Activated B cell treated with CpG ODN at 0.5 μM for 24 hours (primary cell): ENCODE measurements at regions not wholly inside any gene's neighbourhood (a gene's known extent, or its start where the extent isn't known, plus 50 kb on each side); places are given as distances from the start of the nearest gene placed in this dataset.

Experiments used
- ATAC-seq: fragments of 200-7000 bp; cut with Tn5 transposase; one replicate; pipeline ENCODE4 v1.10.0; 2021; ENCODE audit warnings: low read depth, mild to moderate bottlenecking, moderate library complexity
- CTCF ChIA-PET: fragments of 350-600 bp; sonication (Branson Sonifier 250); formaldehyde crosslinking; loops from one replicate; lab custom pipeline; 2021; ENCODE audit warnings: antibody characterized with exemption; lab: Charles Lee
- POLR2A ChIA-PET: fragments of 350-600 bp; sonication (Branson Sonifier 250); formaldehyde crosslinking; loops from one replicate; lab custom pipeline; 2021; ENCODE audit warnings: antibody characterized with exemption; lab: Charles Lee
- DNase-seq: peaks from one replicate; pipeline ENCODE4 v3.0.0; 2022
- H3K27ac Mint-ChIP-seq: one replicate; pipeline ENCODE4 v1.8.0; 2020; ENCODE audit warnings: mixed read lengths
- H3K27me3 Mint-ChIP-seq: one replicate; pipeline ENCODE4 v1.8.0; 2021; ENCODE audit warnings: mixed read lengths
- H3K36me3 Mint-ChIP-seq: one replicate; pipeline ENCODE4 v1.8.0; 2021; ENCODE audit warnings: low read depth, mixed read lengths
- H3K4me1 Mint-ChIP-seq: one replicate; pipeline ENCODE4 v1.8.0; 2021; ENCODE audit warnings: mixed read lengths
- H3K4me3 Mint-ChIP-seq: one replicate; pipeline ENCODE4 v1.8.0; 2020; ENCODE audit warnings: mild to moderate bottlenecking, mixed read lengths
- H3K9me3 Mint-ChIP-seq: one replicate; pipeline ENCODE4 v1.8.0; 2020; ENCODE audit warnings: mixed read lengths
- intact Hi-C: fragments of 100-400 bp; cut with micrococcal nuclease; formaldehyde crosslinking; loops from one replicate; pipeline ENCODE4 v1.15.1; 2024
- TF ChIP-seq, protein P1 (sequence below): fragments of 200-600 bp; IDR thresholded peaks from one replicate; pipeline ENCODE4 v1.8.0; 2022; ENCODE audit warnings: antibody characterized with exemption, mild to moderate bottlenecking

DNA sequence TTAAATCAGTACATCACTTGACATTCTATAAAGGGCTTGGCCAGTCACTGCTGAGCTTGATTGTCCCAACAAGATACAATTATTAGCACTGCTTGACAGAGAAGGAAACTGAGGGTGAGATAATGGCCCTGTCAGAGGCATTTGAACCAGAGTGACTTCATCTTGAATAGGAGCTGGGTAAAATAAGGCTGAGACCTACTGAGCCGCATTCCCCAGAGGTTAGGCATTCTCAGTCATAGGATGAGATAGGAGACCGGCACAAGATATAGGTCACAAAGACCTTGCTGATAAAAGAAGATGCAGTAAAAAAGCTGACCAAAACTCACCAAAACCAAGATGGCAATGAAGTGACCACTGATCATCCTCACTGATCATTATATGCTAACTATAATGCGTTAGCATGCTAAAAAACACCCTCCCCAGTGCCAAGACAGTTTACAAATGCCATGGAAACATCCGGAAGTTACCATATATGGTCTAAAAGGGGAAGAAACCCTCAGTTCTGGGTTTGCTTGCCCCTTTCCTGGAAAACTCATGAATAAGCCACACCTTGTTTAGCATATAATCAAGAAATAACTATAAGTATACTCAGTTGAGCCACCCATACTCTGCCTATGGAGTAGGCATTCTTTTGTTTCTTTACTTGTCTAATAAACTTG is 239.1 kb upstream of the SETMAR start:
- no peaks in the 10 kb centered on the region for H3K36me3 Mint-ChIP-seq
- peaks cover 93% of the 10 kb centered on the region for H3K4me1 Mint-ChIP-seq
- TF ChIP-seq, protein P1, sequence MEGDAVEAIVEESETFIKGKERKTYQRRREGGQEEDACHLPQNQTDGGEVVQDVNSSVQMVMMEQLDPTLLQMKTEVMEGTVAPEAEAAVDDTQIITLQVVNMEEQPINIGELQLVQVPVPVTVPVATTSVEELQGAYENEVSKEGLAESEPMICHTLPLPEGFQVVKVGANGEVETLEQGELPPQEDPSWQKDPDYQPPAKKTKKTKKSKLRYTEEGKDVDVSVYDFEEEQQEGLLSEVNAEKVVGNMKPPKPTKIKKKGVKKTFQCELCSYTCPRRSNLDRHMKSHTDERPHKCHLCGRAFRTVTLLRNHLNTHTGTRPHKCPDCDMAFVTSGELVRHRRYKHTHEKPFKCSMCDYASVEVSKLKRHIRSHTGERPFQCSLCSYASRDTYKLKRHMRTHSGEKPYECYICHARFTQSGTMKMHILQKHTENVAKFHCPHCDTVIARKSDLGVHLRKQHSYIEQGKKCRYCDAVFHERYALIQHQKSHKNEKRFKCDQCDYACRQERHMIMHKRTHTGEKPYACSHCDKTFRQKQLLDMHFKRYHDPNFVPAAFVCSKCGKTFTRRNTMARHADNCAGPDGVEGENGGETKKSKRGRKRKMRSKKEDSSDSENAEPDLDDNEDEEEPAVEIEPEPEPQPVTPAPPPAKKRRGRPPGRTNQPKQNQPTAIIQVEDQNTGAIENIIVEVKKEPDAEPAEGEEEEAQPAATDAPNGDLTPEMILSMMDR, result no peak
- no peak for DNase-seq
- ATAC-seq, result no peak
- H3K4me3 Mint-ChIP-seq, result peak overlapping the region; percentile 33
- ChIA-PET CTCF (no interaction called here), POLR2A (interaction anchor here (0.8 kb wide), 1 partner anchor 429 kb away, joined by 3 read pairs; the partner anchor contains the start of gene ITPR1)
- H3K9me3 Mint-ChIP-seq, result no peaks in the 10 kb centered on the region
- intact Hi-C loops, result loop anchor here (10.0 kb wide), 2 partner anchors 211 to 921 kb away; no protein-coding TSS in a partner anchor
- peak overlapping the region; percentile 72 for H3K27ac Mint-ChIP-seq
- no peaks in the 10 kb centered on the region for H3K27me3 Mint-ChIP-seq

DNA sequence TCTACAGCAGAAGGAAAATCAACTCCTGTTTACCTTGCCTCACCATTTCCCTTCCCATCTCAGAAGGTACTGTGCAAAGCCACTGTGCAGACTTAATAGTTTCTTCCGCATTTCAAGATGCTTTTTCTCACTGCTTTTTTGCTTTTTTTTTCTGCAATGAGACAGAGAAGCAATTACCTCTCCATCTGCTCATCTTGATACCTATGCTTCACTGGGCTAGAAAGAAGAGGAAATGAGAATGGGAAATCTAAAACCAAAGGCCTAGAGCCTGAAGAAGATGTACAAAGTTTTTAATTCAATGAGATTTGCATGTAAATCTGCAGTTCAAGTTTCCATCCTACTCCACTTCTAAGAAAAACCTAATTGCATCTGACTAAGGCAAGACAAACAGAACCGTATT is 238.1 kb upstream of the SETMAR start:
- ATAC-seq (peak; percentile 89), DNase-seq (no peak)
- intact Hi-C loops, result loop anchor here (5.0 to 10.0 kb wide), 3 partner anchors 210 to 920 kb away; partner anchors contain the start of gene LRRN1
- Mint-ChIP-seq H3K4me1 (peaks cover 95% of the 10 kb centered on the region), H3K4me3 (peak overlapping the region; percentile 33), H3K27me3 (no peaks in the 10 kb centered on the region), H3K36me3 (no peaks in the 10 kb centered on the region), H3K27ac (peak overlapping the region; percentile 72), H3K9me3 (no peaks in the 10 kb centered on the region)
- TF ChIP-seq, protein P1, result no peak
- ChIA-PET CTCF (no interaction called here), POLR2A (interaction anchor here (0.7 kb wide), 1 partner anchor 15 kb away, joined by 3 read pairs; no protein-coding TSS in a partner anchor)

DNA sequence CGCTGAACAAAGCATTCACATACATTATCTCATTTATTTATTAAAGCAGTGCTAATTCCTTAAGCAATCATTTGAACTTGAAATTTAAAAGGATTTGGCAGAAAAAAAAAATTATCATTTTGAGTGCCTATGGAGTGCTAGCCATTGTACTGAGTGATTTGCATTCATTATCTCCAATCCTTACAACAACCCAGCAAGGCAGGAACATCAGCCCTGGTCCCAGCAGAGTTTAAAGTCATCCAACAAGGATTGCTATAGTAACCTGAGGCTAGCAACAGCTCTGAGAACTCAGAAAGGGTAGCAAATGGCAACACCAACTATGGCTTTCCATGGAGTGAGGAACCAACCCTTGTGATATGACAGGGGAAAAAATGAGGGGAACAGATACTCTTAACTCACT is 237.6 kb upstream of the SETMAR start:
- ChIA-PET CTCF (no interaction called here), POLR2A (interaction anchor here (0.7 kb wide), 1 partner anchor 14 kb away, joined by 3 read pairs; no protein-coding TSS in a partner anchor)
- intact Hi-C loops, result loop anchor here (5.0 to 10.0 kb wide), 3 partner anchors 209 to 919 kb away; partner anchors contain the start of gene LRRN1
- Mint-ChIP-seq H3K27me3 (no peaks in the 10 kb centered on the region), H3K36me3 (no peaks in the 10 kb centered on the region), H3K27ac (peak overlapping the region; percentile 72), H3K4me3 (no peak overlapping the region), H3K4me1 (peaks cover 96% of the 10 kb centered on the region), H3K9me3 (no peaks in the 10 kb centered on the region)
- TF ChIP-seq, protein P1, result no peak
- ATAC-seq (no peak), DNase-seq (no peak)

DNA sequence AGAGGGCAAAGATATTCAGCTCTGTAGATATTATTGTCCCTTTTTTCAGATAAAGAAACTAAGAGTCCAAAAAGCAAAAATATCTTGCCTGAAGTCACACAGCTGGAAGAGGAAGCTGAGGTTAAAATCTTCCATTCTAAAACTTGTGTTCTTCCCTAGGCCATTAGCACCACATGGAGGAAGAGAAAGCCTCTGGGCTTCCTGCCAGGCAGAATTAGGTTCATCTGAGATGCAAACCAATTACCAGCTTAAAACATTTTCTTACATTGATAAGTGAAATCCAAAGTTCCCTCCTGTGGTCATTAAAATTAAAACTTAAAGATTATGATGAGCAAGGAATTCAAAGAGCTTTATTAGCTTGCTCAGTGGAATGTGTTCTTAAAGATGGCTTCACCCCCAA is 235.3 kb upstream of the SETMAR start:
- Mint-ChIP-seq H3K9me3 (peaks cover 6% of the 10 kb centered on the region), H3K27ac (peak overlapping the region; percentile 35), H3K4me3 (peak overlapping the region; percentile 15), H3K36me3 (peaks cover 5% of the 10 kb centered on the region), H3K4me1 (peaks cover 95% of the 10 kb centered on the region), H3K27me3 (no peaks in the 10 kb centered on the region)
- intact Hi-C loops, result loop anchor here (5.0 to 10.0 kb wide), 3 partner anchors 207 to 917 kb away; partner anchors contain the start of gene LRRN1
- ChIA-PET CTCF (no interaction called here), POLR2A (no interaction called here)
- ATAC-seq (no peak), DNase-seq (no peak)
- TF ChIP-seq, protein P1, result no peak

DNA sequence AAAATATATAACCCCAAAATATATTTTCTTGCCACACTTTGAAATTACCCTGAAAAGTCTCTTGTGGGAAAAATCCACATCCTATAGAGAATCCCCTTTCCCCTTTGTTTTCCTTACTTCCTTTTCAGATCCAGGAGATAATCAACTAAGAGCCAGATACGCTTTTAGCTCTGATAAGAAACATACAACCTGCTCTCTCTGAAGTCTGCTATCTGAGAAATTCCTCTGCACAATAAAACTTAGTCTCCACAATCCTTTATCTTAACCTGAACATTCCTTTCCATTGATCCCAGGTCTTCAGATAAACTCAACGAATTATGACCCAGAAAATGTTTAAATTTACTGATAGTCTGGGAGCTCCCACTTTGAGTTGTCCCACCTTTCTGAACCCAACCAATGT is 233.4 kb upstream of the SETMAR start:
- POLR2A ChIA-PET, result no interaction called here
- H3K4me1 Mint-ChIP-seq, result peaks cover 95% of the 10 kb centered on the region
- TF ChIP-seq, protein P1, result no peak

More for the DNA sequence above, 233.4 kb upstream of the SETMAR start:
- H3K9me3 Mint-ChIP-seq, result peaks cover 15% of the 10 kb centered on the region
- intact Hi-C loops, result loop anchor here (5.0 to 10.0 kb wide), 3 partner anchors 205 to 915 kb away; partner anchors contain the start of gene LRRN1
- H3K4me3 Mint-ChIP-seq, result no peak overlapping the region
- DNase-seq (no peak), ATAC-seq (no peak)
- CTCF ChIA-PET, result no interaction called here
- H3K36me3 Mint-ChIP-seq, result peaks cover 13% of the 10 kb centered on the region
- no peaks in the 10 kb centered on the region for H3K27me3 Mint-ChIP-seq
- no peak overlapping the region for H3K27ac Mint-ChIP-seq
